Uterus (tissue), 3 donors: ENCODE measurements at regions not wholly inside any gene's neighbourhood (a gene's known extent, or its start where the extent isn't known, plus 50 kb on each side); places are given as distances from the start of the nearest gene placed in this dataset.

Source experiments
- DNase-seq, 2 donors: peaks; one replicate each; pipeline ENCODE4 v3.0.0-alpha.2; 2019 to 2020
- H3K27ac ChIP-seq, 2 donors: fragments of 200-600 bp; sonication (generic); 1 replicate in 1 of 2; 2 replicates in 1 of 2; pipeline ENCODE4 v1.5.1; 2016 to 2018
- H3K27me3 ChIP-seq, 2 donors: fragments of 200-600 bp; sonication (generic); one replicate each; pipeline ENCODE4 v1.5.1; 2018 to 2019; ENCODE audit warnings: control low read depth in 1 of 2
- H3K36me3 ChIP-seq, 2 donors: fragments of 200-600 bp; sonication (generic); one replicate each; pipeline ENCODE4 v1.5.1; 2019; ENCODE audit warnings: control low read depth in 1 of 2
- H3K4me1 ChIP-seq, 2 donors: fragments of 200-600 bp; sonication (generic); one replicate each; pipeline ENCODE4 v1.5.1; 2018 to 2019; ENCODE audit warnings: control low read depth in 1 of 2
- H3K4me3 ChIP-seq, 2 donors: fragments of 200-600 bp; sonication (generic); 1 replicate in 1 of 2; 2 replicates in 1 of 2; pipeline ENCODE4 v1.5.1; 2018 to 2019; ENCODE audit warnings: mild to moderate bottlenecking in 1 of 2
- H3K9me3 ChIP-seq, 2 donors: fragments of 200-600 bp; sonication (generic); one replicate each; pipeline ENCODE4 v1.5.1; 2019; ENCODE audit warnings: control low read depth in 1 of 2
- CTCF ChIP-seq, 4 experiments: fragments of 200-600 bp in 2 of 4; fragments of 450-650 bp in 2 of 4; sonication (generic) in 2 of 4; IDR thresholded peaks; one replicate each; pipeline ENCODE4 v1.5.1; 2016 to 2019; ENCODE audit warnings: antibody characterized with exemption in 4 of 4, mild to moderate bottlenecking in 2 of 4, moderate library complexity in 1 of 4
- POLR2A ChIP-seq, 2 donors: fragments of 450-650 bp; IDR thresholded peaks; one replicate each; pipeline ENCODE4 v1.6.1; 2016; ENCODE audit warnings: antibody characterized with exemption in 2 of 2, mild to moderate bottlenecking in 1 of 2, moderate library complexity in 1 of 2
- intact Hi-C: fragments of 100-400 bp; cut with DNase I; formaldehyde crosslinking; loops from one replicate; pipeline ENCODE4 v1.15.1; 2023; ENCODE audit warnings: low total_unique reads
- donor health status: DM: yes; HTN: yes; CAD: no.

- no peaks in the 10 kb centered on the region for H3K4me1 ChIP-seq
- H3K27ac ChIP-seq, result no peak overlapping the region
- TF ChIP-seq POLR2A (IDR thresholded peaks at IDR 0.05) (no peak), CTCF (IDR thresholded peaks at IDR 0.05) (no peak)
- no peak overlapping the region for H3K4me3 ChIP-seq
- H3K27me3 ChIP-seq, result no peaks in the 10 kb centered on the region
- intact Hi-C loops, result no loop called here
- DNase-seq, result no peak
- H3K36me3 ChIP-seq, result no peaks in the 10 kb centered on the region
- H3K9me3 ChIP-seq, result no peaks in the 10 kb centered on the region
These were observed 502.9 kb downstream of the ANKRD50 start for GRCh38 chr4:124209626-124210025.

- Histone ChIP-seq H3K4me3 (no peak overlapping the region), H3K9me3 (no peaks in the 10 kb centered on the region), H3K27ac (no peak overlapping the region), H3K36me3 (no peaks in the 10 kb centered on the region), H3K27me3 (no peaks in the 10 kb centered on the region), H3K4me1 (no peaks in the 10 kb centered on the region)
- no peak for DNase-seq
- TF ChIP-seq CTCF (IDR thresholded peaks at IDR 0.05), result no peak
- TF ChIP-seq POLR2A (IDR thresholded peaks at IDR 0.05), result no peak
- intact Hi-C loops, result no loop called here
These were observed 501.8 kb downstream of the ANKRD50 start for GRCh38 chr4:124210746-124211145.

GRCh38 chr4:124212815-124213630 is 499.5 kb downstream of the ANKRD50 start:
- no peaks in the 10 kb centered on the region for H3K4me1 ChIP-seq
- no peaks in the 10 kb centered on the region for H3K9me3 ChIP-seq
- no peak overlapping the region for H3K4me3 ChIP-seq
- intact Hi-C loops, result no loop called here
- TF ChIP-seq POLR2A (IDR thresholded peaks at IDR 0.05) (no peak), CTCF (IDR thresholded peaks at IDR 0.05) (no peak)
- no peaks in the 10 kb centered on the region for H3K36me3 ChIP-seq
- H3K27me3 ChIP-seq, result no peaks in the 10 kb centered on the region
- peak; percentile 18 to 32 for DNase-seq
- peak overlapping the region; percentile 31 to 45 for H3K27ac ChIP-seq

GRCh38 chr4:124219389-124219788 is 493.1 kb downstream of the ANKRD50 start:
- DNase-seq, result no peak
- TF ChIP-seq CTCF (IDR thresholded peaks at IDR 0.05) (no peak), POLR2A (IDR thresholded peaks at IDR 0.05) (no peak)
- no peak overlapping the region for H3K4me3 ChIP-seq

GRCh38 chr4:124224256-124224655 is 488.3 kb downstream of the ANKRD50 start:
- no peak overlapping the region for H3K27ac ChIP-seq
- no peaks in the 10 kb centered on the region for H3K4me1 ChIP-seq
- DNase-seq, result no peak
- no peaks in the 10 kb centered on the region for H3K36me3 ChIP-seq
- H3K27me3 ChIP-seq, result no peaks in the 10 kb centered on the region
- no peak overlapping the region for H3K4me3 ChIP-seq
- no peaks in the 10 kb centered on the region for H3K9me3 ChIP-seq
- intact Hi-C loops, result no loop called here
- no peak for TF ChIP-seq CTCF (IDR thresholded peaks at IDR 0.05)
- TF ChIP-seq POLR2A (IDR thresholded peaks at IDR 0.05), result no peak

More at GRCh38 chr4:124219389-124219788, 493.1 kb downstream of the ANKRD50 start:
- Histone ChIP-seq H3K9me3 (no peaks in the 10 kb centered on the region), H3K27me3 (no peaks in the 10 kb centered on the region), H3K36me3 (no peaks in the 10 kb centered on the region), H3K4me1 (no peaks in the 10 kb centered on the region), H3K27ac (no peak overlapping the region)
- intact Hi-C loops, result no loop called here
